Testis (tissue), 2 donors: ENCODE measurements at regions not wholly inside any gene's neighbourhood (a gene's known extent, or its start where the extent isn't known, plus 50 kb on each side); places are given as distances from the start of the nearest gene placed in this dataset.

ENCODE experiments used
- CTCF ChIP-seq, 3 experiments: fragments of 450-650 bp in 2 of 3; fragments of 200-600 bp in 1 of 3; sonication (generic) in 1 of 3; IDR thresholded peaks; one replicate each; pipeline ENCODE4 v1.5.1; 2016 to 2019; ENCODE audit warnings: antibody characterized with exemption in 3 of 3, mild to moderate bottlenecking in 2 of 3, moderate library complexity in 1 of 3
- POLR2A ChIP-seq: fragments of 450-650 bp; IDR thresholded peaks from one replicate; pipeline ENCODE4 v1.6.1; 2017; ENCODE audit warnings: antibody characterized with exemption, mild to moderate bottlenecking, moderate library complexity

GRCh38 chr5:52468976-52469375 is 318.7 kb upstream of the ITGA1 start:
- TF ChIP-seq POLR2A (no peak), CTCF (IDR thresholded peaks at IDR 0.05) (no peak)
